Activated naive CD8-positive, alpha-beta T cell (primary cell): ENCODE measurements at regions not wholly inside any gene's neighbourhood (a gene's known extent, or its start where the extent isn't known, plus 50 kb on each side); places are given as distances from the start of the nearest gene placed in this dataset.

Experiments used
- H3K27ac Mint-ChIP-seq: one replicate; pipeline ENCODE4 v1.8.0; 2021; ENCODE audit warnings: mixed read lengths
- H3K27me3 Mint-ChIP-seq: one replicate; pipeline ENCODE4 v1.8.0; 2021; ENCODE audit warnings: mixed read lengths
- H3K36me3 Mint-ChIP-seq: one replicate; pipeline ENCODE4 v1.8.0; 2021; ENCODE audit warnings: mixed read lengths
- H3K4me1 Mint-ChIP-seq: one replicate; pipeline ENCODE4 v1.8.0; 2021; ENCODE audit warnings: low read depth, mixed read lengths
- H3K4me3 Mint-ChIP-seq: one replicate; pipeline ENCODE4 v1.8.0; 2021; ENCODE audit warnings: mild to moderate bottlenecking, mixed read lengths
- H3K9me3 Mint-ChIP-seq: one replicate; pipeline ENCODE4 v1.8.0; 2021; ENCODE audit warnings: low read depth, mixed read lengths

- Mint-ChIP-seq H3K27me3 (peaks cover 11% of the 10 kb centered on the region), H3K4me3 (no peak overlapping the region), H3K4me1 (peaks cover 8% of the 10 kb centered on the region), H3K9me3 (no peaks in the 10 kb centered on the region), H3K36me3 (no peaks in the 10 kb centered on the region), H3K27ac (no peak overlapping the region)
These were observed 225.7 kb downstream of the MTX2 start for GRCh38 chr2:176494949-176495353.

- Mint-ChIP-seq H3K27ac (no peak overlapping the region), H3K4me1 (peaks cover 8% of the 10 kb centered on the region)
These were observed 226.6 kb downstream of the MTX2 start for GRCh38 chr2:176495826-176496225.

GRCh38 chr2:176496761-176497160, 227.5 kb downstream of the MTX2 start:
- H3K27ac Mint-ChIP-seq: no peak overlapping the region
- no peaks in the 10 kb centered on the region for H3K36me3 Mint-ChIP-seq
- peaks cover 13% of the 10 kb centered on the region for H3K27me3 Mint-ChIP-seq
- H3K4me1 Mint-ChIP-seq: peaks cover 2% of the 10 kb centered on the region
- H3K9me3 Mint-ChIP-seq: no peaks in the 10 kb centered on the region
- no peak overlapping the region for H3K4me3 Mint-ChIP-seq

More at GRCh38 chr2:176495826-176496225, 226.6 kb downstream of the MTX2 start:
- Mint-ChIP-seq H3K9me3 (no peaks in the 10 kb centered on the region), H3K27me3 (peaks cover 11% of the 10 kb centered on the region), H3K4me3 (no peak overlapping the region), H3K36me3 (no peaks in the 10 kb centered on the region)

- Mint-ChIP-seq H3K4me1 (no peaks in the 10 kb centered on the region), H3K36me3 (no peaks in the 10 kb centered on the region), H3K27me3 (peaks cover 16% of the 10 kb centered on the region), H3K9me3 (no peaks in the 10 kb centered on the region), H3K4me3 (no peak overlapping the region), H3K27ac (no peak overlapping the region)
These were observed 231.7 kb downstream of the MTX2 start for GRCh38 chr2:176500901-176501300.

GRCh38 chr2:176501617-176502016, 232.4 kb downstream of the MTX2 start:
- peaks cover 13% of the 10 kb centered on the region for H3K27me3 Mint-ChIP-seq
- no peaks in the 10 kb centered on the region for H3K4me1 Mint-ChIP-seq
- no peaks in the 10 kb centered on the region for H3K9me3 Mint-ChIP-seq

GRCh38 chr2:176502619-176503018, 233.4 kb downstream of the MTX2 start:
- Mint-ChIP-seq H3K9me3 (no peaks in the 10 kb centered on the region), H3K27ac (no peak overlapping the region), H3K27me3 (peaks cover 15% of the 10 kb centered on the region), H3K4me1 (no peaks in the 10 kb centered on the region), H3K36me3 (no peaks in the 10 kb centered on the region), H3K4me3 (no peak overlapping the region)

More at GRCh38 chr2:176501617-176502016, 232.4 kb downstream of the MTX2 start:
- no peak overlapping the region for H3K4me3 Mint-ChIP-seq
- H3K36me3 Mint-ChIP-seq: no peaks in the 10 kb centered on the region
- H3K27ac Mint-ChIP-seq: no peak overlapping the region

- no peak overlapping the region for H3K4me3 Mint-ChIP-seq
- H3K36me3 Mint-ChIP-seq: no peaks in the 10 kb centered on the region
- H3K27me3 Mint-ChIP-seq: peaks cover 12% of the 10 kb centered on the region
- no peaks in the 10 kb centered on the region for H3K9me3 Mint-ChIP-seq
- H3K27ac Mint-ChIP-seq: no peak overlapping the region
- peaks cover 2% of the 10 kb centered on the region for H3K4me1 Mint-ChIP-seq
These were observed 234.5 kb downstream of the MTX2 start for GRCh38 chr2:176503776-176504175.

- peaks cover 10% of the 10 kb centered on the region for H3K27me3 Mint-ChIP-seq
- no peak overlapping the region for H3K27ac Mint-ChIP-seq
- no peak overlapping the region for H3K4me3 Mint-ChIP-seq
- H3K4me1 Mint-ChIP-seq: peaks cover 2% of the 10 kb centered on the region
- H3K9me3 Mint-ChIP-seq: no peaks in the 10 kb centered on the region
- H3K36me3 Mint-ChIP-seq: no peaks in the 10 kb centered on the region
These were observed 235.2 kb downstream of the MTX2 start for GRCh38 chr2:176504440-176504839.

GRCh38 chr2:176507786-176508185, 238.5 kb downstream of the MTX2 start:
- no peaks in the 10 kb centered on the region for H3K36me3 Mint-ChIP-seq
- H3K4me3 Mint-ChIP-seq: no peak overlapping the region
- no peak overlapping the region for H3K27ac Mint-ChIP-seq
- H3K4me1 Mint-ChIP-seq: peaks cover 2% of the 10 kb centered on the region
- peaks cover 4% of the 10 kb centered on the region for H3K27me3 Mint-ChIP-seq
- no peaks in the 10 kb centered on the region for H3K9me3 Mint-ChIP-seq

- Mint-ChIP-seq H3K4me1 (peaks cover 2% of the 10 kb centered on the region), H3K27me3 (peaks cover 4% of the 10 kb centered on the region), H3K36me3 (no peaks in the 10 kb centered on the region), H3K9me3 (no peaks in the 10 kb centered on the region), H3K4me3 (no peak overlapping the region), H3K27ac (no peak overlapping the region)
These were observed 239.1 kb downstream of the MTX2 start for GRCh38 chr2:176508374-176508773.

- H3K27ac Mint-ChIP-seq: no peak overlapping the region
- H3K27me3 Mint-ChIP-seq: peaks cover 2% of the 10 kb centered on the region
- H3K4me1 Mint-ChIP-seq: peaks cover 2% of the 10 kb centered on the region
- no peaks in the 10 kb centered on the region for H3K9me3 Mint-ChIP-seq
- H3K4me3 Mint-ChIP-seq: no peak overlapping the region
- no peaks in the 10 kb centered on the region for H3K36me3 Mint-ChIP-seq
These were observed 239.9 kb downstream of the MTX2 start for GRCh38 chr2:176508984-176509740.

GRCh38 chr2:176514276-176514675, 245.0 kb downstream of the MTX2 start:
- H3K4me3 Mint-ChIP-seq: no peak overlapping the region

GRCh38 chr2:176514805-176515500, 245.7 kb downstream of the MTX2 start:
- H3K27me3 Mint-ChIP-seq: no peaks in the 10 kb centered on the region
- H3K9me3 Mint-ChIP-seq: no peaks in the 10 kb centered on the region
- H3K36me3 Mint-ChIP-seq: no peaks in the 10 kb centered on the region
- peaks cover 18% of the 10 kb centered on the region for H3K4me1 Mint-ChIP-seq
- H3K4me3 Mint-ChIP-seq: no peak overlapping the region
- no peak overlapping the region for H3K27ac Mint-ChIP-seq

More at GRCh38 chr2:176514276-176514675, 245.0 kb downstream of the MTX2 start:
- H3K27ac Mint-ChIP-seq: no peak overlapping the region
- H3K9me3 Mint-ChIP-seq: no peaks in the 10 kb centered on the region
- no peaks in the 10 kb centered on the region for H3K36me3 Mint-ChIP-seq
- peaks cover 18% of the 10 kb centered on the region for H3K4me1 Mint-ChIP-seq
- H3K27me3 Mint-ChIP-seq: no peaks in the 10 kb centered on the region

- Mint-ChIP-seq H3K9me3 (no peaks in the 10 kb centered on the region), H3K4me3 (peak overlapping the region; percentile 12), H3K27me3 (no peaks in the 10 kb centered on the region), H3K36me3 (no peaks in the 10 kb centered on the region), H3K4me1 (peaks cover 18% of the 10 kb centered on the region), H3K27ac (no peak overlapping the region)
These were observed 246.9 kb downstream of the MTX2 start for GRCh38 chr2:176516051-176516602.

GRCh38 chr2:176518823-176519222, 249.6 kb downstream of the MTX2 start:
- Mint-ChIP-seq H3K4me3 (no peak overlapping the region), H3K4me1 (peaks cover 18% of the 10 kb centered on the region), H3K36me3 (no peaks in the 10 kb centered on the region), H3K27me3 (no peaks in the 10 kb centered on the region), H3K27ac (no peak overlapping the region), H3K9me3 (no peaks in the 10 kb centered on the region)
